Caki2 (cell line): ENCODE measurements at regions not wholly inside any gene's neighbourhood (a gene's known extent, or its start where the extent isn't known, plus 50 kb on each side); places are given as distances from the start of the nearest gene placed in this dataset.
"Not testable (repeated sequence)": the region's sequence is repeated elsewhere in the genome, so short reads cannot be mapped to it uniquely, and the experiment has no call there.

Experiments
- DNase-seq: peaks from one replicate; pipeline ENCODE4 v3.0.0-alpha.2; 2015; ENCODE audit warnings: low read depth
- in situ Hi-C: cut with HindIII; loops from 2 replicates; pipeline ENCODE4 v1.10.0; 2016; ENCODE audit warnings: low sequenced_read_pairs, low pct_unique_long_range_greater_than_20kb, mixed read lengths

- in situ Hi-C loops = no loop called here
- no peak for DNase-seq
Observed at GRCh38 chr6:144449911-144450597, 164.9 kb downstream of the UTRN start.

DNA sequence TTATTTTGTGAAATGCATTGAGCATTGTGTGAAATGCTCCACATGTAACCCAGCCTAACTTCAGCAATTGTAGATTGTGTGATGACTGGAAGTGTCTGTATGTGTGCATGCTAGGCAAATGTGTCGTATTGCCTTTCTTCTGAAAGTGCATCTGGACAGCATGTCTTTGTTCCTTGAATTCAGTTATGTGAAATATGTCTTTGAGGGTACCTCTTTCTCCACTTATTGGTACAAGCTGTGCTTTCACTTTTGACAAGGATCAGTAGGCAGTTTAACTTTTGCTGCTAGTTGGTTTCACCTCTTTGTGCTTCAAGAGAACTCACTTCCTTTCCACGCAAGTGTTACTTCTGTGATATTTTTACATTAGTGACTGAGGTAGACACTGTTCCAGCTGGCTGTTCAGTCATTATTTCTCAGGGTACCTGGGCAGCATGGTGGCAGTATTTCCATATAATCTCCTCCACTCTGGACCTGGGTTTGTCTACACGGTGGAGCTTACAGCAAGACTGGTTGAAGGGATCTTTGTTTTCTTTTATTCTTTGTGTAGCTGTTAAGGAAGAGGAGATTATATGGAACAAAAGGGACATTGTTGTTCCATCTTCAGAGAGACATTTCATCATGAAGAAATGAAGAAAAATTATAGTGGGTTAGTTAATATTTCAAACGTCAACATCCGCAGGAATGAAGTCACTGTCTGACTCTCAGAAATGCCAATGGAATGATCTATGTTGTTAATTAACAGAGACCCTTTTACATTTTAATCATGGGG, 175.4 kb downstream of the UTRN start:
- in situ Hi-C loops = no loop called here
- no peak for DNase-seq

DNA sequence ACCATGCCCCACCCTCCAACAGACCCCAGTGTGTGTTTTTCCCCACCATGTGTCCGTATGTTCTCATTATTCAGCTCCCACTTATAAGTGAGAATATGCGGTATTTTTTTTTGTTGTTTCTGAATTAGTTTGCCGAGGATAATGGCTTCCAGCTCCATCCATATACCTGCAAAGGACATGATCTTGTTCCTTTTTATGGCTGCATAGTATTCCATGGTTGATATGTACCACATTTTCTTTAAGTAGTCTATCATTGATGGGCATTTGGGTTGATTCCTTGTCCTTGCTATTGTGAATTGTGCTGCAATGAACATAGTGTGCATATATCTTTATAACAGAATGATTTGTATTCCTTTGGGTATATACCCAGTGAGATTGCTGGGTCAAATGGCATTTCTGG, 176.9 kb downstream of the UTRN start:
- in situ Hi-C loops = no loop called here

GRCh38 chr6:144466716-144467115, 181.6 kb downstream of the UTRN start:
- DNase-seq = no peak
- in situ Hi-C loops = no loop called here

More for the DNA sequence above, 176.9 kb downstream of the UTRN start:
- DNase-seq = no peak

DNA sequence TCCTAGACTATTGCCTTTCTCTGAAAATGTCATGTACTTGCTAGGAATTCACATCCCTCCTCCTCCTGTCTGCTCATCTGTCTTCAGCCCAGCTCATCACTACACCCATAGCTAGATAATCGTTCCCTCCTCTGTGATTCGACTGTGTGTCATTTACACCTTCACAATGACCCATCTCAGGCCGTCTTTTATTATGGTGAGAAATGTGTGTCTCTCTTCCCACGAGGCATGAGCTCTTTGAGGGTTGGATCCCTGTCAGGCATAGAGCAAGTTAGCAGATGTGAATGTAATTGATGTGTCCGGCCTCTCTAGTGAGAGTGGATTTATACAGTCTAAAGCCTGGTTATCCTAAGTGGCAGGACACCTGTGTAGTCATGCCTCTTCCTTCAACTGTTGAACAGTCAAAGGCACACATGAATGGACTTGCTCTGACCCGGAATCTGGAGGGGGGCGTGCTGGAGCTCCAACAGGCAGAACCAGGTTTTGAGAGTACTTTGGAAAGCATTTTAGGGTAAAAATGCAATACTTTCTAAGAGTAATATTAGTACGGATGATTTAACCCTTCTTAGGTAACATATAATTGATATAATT, 182.1 kb downstream of the UTRN start:
- no peak for DNase-seq
- in situ Hi-C loops = no loop called here

- in situ Hi-C loops = no loop called here
- no peak for DNase-seq
Observed at GRCh38 chr6:144467921-144468320, 182.8 kb downstream of the UTRN start.

- in situ Hi-C loops = no loop called here
- DNase-seq = no peak
Observed at GRCh38 chr6:144468709-144469108, 183.6 kb downstream of the UTRN start.

- in situ Hi-C loops = no loop called here
Observed at GRCh38 chr6:144469144-144469575, 184.0 kb downstream of the UTRN start.

GRCh38 chr6:144470201-144470600, 185.1 kb downstream of the UTRN start:
- DNase-seq, in situ Hi-C loops: not testable (repeated sequence)

More at GRCh38 chr6:144469144-144469575, 184.0 kb downstream of the UTRN start:
- DNase-seq = no peak

GRCh38 chr6:144471986-144472385, 186.9 kb downstream of the UTRN start:
- no peak for DNase-seq
- in situ Hi-C loops = no loop called here

DNA sequence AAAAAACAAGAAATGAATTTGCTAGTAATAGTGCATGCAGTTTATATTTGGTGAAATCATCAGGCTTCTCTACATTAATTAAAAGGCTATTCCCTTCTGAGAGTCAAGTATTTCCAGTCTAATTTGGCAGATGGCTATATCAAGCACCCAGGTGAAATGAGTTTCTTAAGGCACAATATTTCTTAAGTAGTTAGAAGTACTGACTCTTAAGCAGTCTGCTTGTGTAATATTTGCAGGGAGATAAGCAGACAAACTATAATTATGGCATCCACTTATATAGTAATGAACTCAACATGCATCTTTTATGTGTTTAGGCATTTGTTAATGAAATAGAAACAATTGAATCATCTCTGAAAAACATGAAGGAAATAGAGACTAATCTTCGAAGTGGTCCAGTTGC, 189.2 kb downstream of the UTRN start:
- in situ Hi-C loops = no loop called here
- DNase-seq = no peak

DNA sequence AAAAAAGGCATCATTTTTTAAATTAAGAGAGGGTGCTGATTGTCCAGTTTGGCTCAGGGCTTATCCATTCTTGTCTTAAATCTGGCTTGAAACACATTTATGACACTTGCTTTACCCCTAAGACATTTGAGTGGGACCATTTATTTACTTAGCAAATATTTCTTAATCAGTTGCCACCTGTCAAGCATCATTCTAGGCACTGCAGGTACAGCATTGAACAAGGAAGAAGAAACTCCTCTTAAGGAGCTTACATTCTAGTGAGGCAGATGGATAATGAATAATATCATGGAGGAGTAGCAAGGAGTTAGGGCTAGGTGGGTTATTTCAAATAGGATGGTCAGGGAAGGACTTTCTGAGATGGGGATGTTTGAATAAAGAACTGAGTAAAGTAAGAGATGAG, 189.8 kb downstream of the UTRN start:
- in situ Hi-C loops = loop anchor here (25.0 kb wide), 1 partner anchor 363 kb away; no protein-coding TSS in a partner anchor
- DNase-seq = no peak

- in situ Hi-C loops = loop anchor here (25.0 kb wide), 1 partner anchor 363 kb away; no protein-coding TSS in a partner anchor
- DNase-seq = no peak
Observed at GRCh38 chr6:144475411-144475810, 190.3 kb downstream of the UTRN start.

DNA sequence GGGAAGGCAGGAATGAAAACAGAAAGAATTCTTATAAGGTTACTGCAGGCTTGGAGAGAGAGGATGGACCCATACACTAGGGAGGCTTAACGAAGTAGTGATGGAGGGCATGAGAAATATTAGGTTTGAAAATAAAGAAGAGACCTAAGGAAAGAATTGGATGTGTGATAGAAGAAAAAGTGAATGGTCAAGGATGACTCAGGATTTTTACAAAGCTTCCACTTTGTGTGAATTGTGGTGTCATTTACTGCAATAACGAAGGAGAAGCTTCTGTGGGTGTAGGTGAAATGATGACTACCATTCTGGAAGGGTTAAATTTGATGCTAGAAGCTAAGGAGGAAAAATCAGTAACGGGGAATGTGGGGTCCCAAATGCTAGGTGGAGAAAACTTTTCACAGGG, 191.2 kb downstream of the UTRN start:
- in situ Hi-C loops = loop anchor here (25.0 kb wide), 1 partner anchor 364 kb away; no protein-coding TSS in a partner anchor
- DNase-seq = no peak

DNA sequence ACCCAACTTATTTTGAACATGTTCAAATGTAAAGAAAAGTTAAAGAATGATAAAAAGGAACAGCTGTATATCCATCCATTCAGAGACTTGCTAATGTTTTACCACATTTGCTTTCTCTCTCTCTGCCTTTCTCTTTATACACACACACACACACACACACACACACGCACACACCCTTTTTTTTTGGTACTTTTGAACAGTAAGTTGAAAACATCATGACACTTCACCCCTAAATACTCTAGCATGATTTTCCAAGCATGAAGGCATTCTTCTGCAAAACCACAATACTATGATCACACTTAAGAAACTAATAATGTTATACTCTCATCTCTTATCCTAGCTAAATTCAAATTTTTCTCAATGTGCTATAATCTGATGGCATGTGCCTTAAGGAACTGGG, 192.3 kb downstream of the UTRN start:
- no peak for DNase-seq

DNA sequence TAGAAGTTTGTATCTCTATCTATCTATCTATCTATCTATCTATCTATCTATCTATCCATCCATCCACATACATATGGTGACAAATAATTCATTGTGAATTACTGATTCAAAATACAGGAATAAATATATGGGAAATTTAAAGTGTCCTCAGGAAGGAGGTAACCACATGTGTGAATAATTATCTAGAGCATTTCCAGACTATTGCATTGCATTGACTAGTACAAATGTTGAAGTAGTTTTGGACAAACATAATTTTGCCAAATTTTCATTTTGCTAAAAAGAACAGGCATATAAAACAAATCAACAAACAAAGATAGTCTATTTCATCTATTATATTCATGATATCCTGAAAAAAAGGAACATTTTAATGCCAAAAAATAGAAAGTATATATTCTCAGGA, 192.7 kb downstream of the UTRN start:
- no peak for DNase-seq
- in situ Hi-C loops = loop anchor here (25.0 kb wide), 1 partner anchor 366 kb away; no protein-coding TSS in a partner anchor

More for the DNA sequence above, 192.3 kb downstream of the UTRN start:
- in situ Hi-C loops = loop anchor here (25.0 kb wide), 1 partner anchor 365 kb away; no protein-coding TSS in a partner anchor

DNA sequence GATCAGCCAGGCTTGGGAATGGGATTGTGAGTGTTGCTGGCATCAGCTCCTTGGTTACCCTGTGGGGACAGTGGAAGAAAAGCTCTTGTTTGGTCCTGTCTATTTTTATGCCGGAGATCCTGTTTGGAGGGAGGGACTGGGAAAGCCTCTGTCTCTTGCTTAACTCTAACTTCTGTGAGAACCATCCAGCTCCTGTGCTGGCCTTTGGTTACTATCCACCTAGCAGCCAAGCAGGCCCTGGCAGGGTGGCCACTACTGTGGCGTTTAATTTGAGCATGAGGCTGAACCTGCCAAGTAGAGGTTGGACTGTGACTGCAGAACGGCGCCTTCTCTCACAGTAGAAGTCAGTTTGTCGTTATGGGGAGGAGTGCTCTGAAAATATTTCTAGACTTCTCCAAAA, 193.3 kb downstream of the UTRN start:
- no peak for DNase-seq
- in situ Hi-C loops = loop anchor here (25.0 kb wide), 1 partner anchor 366 kb away; no protein-coding TSS in a partner anchor

- no peak for DNase-seq
- in situ Hi-C loops = loop anchor here (25.0 kb wide), 1 partner anchor 368 kb away; no protein-coding TSS in a partner anchor
Observed at GRCh38 chr6:144479991-144480390, 194.9 kb downstream of the UTRN start.

GRCh38 chr6:144480473-144480872, 195.3 kb downstream of the UTRN start:
- in situ Hi-C loops = loop anchor here (25.0 kb wide), 1 partner anchor 368 kb away; no protein-coding TSS in a partner anchor
- DNase-seq = no peak
